ENCODE measurements at regions not wholly inside any gene's neighbourhood (a gene's known extent, or its start where the extent isn't known, plus 50 kb on each side); places are given as distances from the start of the nearest gene placed in this dataset.

- no peak for DNase-seq
These were observed 264.7 kb upstream of the SLC14A2 start for GRCh38 chr18:45350404-45351156.

GRCh38 chr18:45352874-45353273, 262.4 kb upstream of the SLC14A2 start:
- DNase-seq, result no peak

- DNase-seq, result no peak
These were observed 261.7 kb upstream of the SLC14A2 start for GRCh38 chr18:45353530-45353929.

GRCh38 chr18:45355944-45356520, 259.2 kb upstream of the SLC14A2 start:
- no peak for DNase-seq

GRCh38 chr18:45357686-45358470, 257.4 kb upstream of the SLC14A2 start:
- peak in 1 of 2 experiments; percentile 42 for DNase-seq

- DNase-seq, result peak; percentile 39 to 46
These were observed 255.8 kb upstream of the SLC14A2 start for GRCh38 chr18:45359275-45360009.

GRCh38 chr18:45361125-45361851, 254.0 kb upstream of the SLC14A2 start:
- DNase-seq, result no peak

GRCh38 chr18:45363196-45363595, 252.1 kb upstream of the SLC14A2 start:
- no peak for DNase-seq

GRCh38 chr18:45365835-45366234, 249.4 kb upstream of the SLC14A2 start:
- no peak for DNase-seq

GRCh38 chr18:45370255-45371010, 244.8 kb upstream of the SLC14A2 start:
- no peak for DNase-seq

GRCh38 chr18:45373286-45373880, 241.9 kb upstream of the SLC14A2 start:
- no peak for DNase-seq

GRCh38 chr18:45374236-45374635, 241.0 kb upstream of the SLC14A2 start:
- DNase-seq, result no peak

GRCh38 chr18:45374878-45375630, 240.2 kb upstream of the SLC14A2 start:
- no peak for DNase-seq

GRCh38 chr18:45376193-45376592, 239.1 kb upstream of the SLC14A2 start:
- DNase-seq, result no peak

- no peak for DNase-seq
These were observed 237.0 kb upstream of the SLC14A2 start for GRCh38 chr18:45378308-45378707.

- no peak for DNase-seq
These were observed 236.3 kb upstream of the SLC14A2 start for GRCh38 chr18:45378933-45379332.

GRCh38 chr18:45379903-45380302, 235.4 kb upstream of the SLC14A2 start:
- DNase-seq, result no peak

- DNase-seq, result no peak
These were observed 234.0 kb upstream of the SLC14A2 start for GRCh38 chr18:45381282-45381681.

- no peak for DNase-seq
These were observed 232.0 kb upstream of the SLC14A2 start for GRCh38 chr18:45383228-45383627.
